GM12801 (cell line): ENCODE measurements at regions not wholly inside any gene's neighbourhood (a gene's known extent, or its start where the extent isn't known, plus 50 kb on each side); places are given as distances from the start of the nearest gene placed in this dataset.

Source experiments
- CTCF ChIP-seq: IDR thresholded peaks from one replicate; pipeline ENCODE4 v1.5.1; 2011; ENCODE audit warnings: control low read depth; ENCODE audit not compliant: insufficient read length; ENCODE audit errors: extremely low read depth

- no peak for TF ChIP-seq CTCF
These were observed 530.2 kb downstream of the EBF1 start for GRCh38 chr5:158569534-158569933.

- TF ChIP-seq CTCF, result no peak
These were observed 534.5 kb downstream of the EBF1 start for GRCh38 chr5:158565017-158565789.

- TF ChIP-seq CTCF, result no peak
These were observed 535.8 kb downstream of the EBF1 start for GRCh38 chr5:158563760-158564390.

GRCh38 chr5:158561562-158562190 lies 538.0 kb downstream of the EBF1 start:
- no peak for TF ChIP-seq CTCF

- TF ChIP-seq CTCF, result no peak
These were observed 539.5 kb downstream of the EBF1 start for GRCh38 chr5:158560170-158560569.

GRCh38 chr5:158559643-158560042 lies 540.1 kb downstream of the EBF1 start:
- TF ChIP-seq CTCF, result no peak

- TF ChIP-seq CTCF, result no peak
These were observed 540.6 kb downstream of the EBF1 start for GRCh38 chr5:158559066-158559465.
